ENCODE measurements at regions not wholly inside any gene's neighbourhood (a gene's known extent, or its start where the extent isn't known, plus 50 kb on each side); places are given as distances from the start of the nearest gene placed in this dataset.

GRCh38 chr2:23241121-23241520, 143.9 kb upstream of the KLHL29 start:
- H3K27me3 Mint-ChIP-seq (ENCODE audit: low read depth): no peaks in the 10 kb centered on the region
- ATAC-seq (replicated peaks in 1 of 2) (no peak), DNase-seq (no peak)
- no peaks in the 10 kb centered on the region for H3K36me3 Mint-ChIP-seq (ENCODE audit: insufficient read depth in 2 of 2)
- no peaks in the 10 kb centered on the region for H3K4me1 Mint-ChIP-seq (ENCODE audit: low read depth)
- no peak overlapping the region for H3K27ac Mint-ChIP-seq
- no peaks in the 10 kb centered on the region for H3K9me3 Mint-ChIP-seq
- H3K4me3 Mint-ChIP-seq: no peak overlapping the region

GRCh38 chr2:23241611-23242245, 143.3 kb upstream of the KLHL29 start:
- no peaks in the 10 kb centered on the region for H3K36me3 Mint-ChIP-seq (ENCODE audit: insufficient read depth in 2 of 2)
- no peaks in the 10 kb centered on the region for H3K4me1 Mint-ChIP-seq (ENCODE audit: low read depth)

GRCh38 chr2:23243073-23243659, 141.8 kb upstream of the KLHL29 start:
- H3K4me1 Mint-ChIP-seq (ENCODE audit: low read depth): no peaks in the 10 kb centered on the region
- no peaks in the 10 kb centered on the region for H3K9me3 Mint-ChIP-seq
- ATAC-seq (replicated peaks in 1 of 2): no peak
- no peak overlapping the region for H3K27ac Mint-ChIP-seq
- H3K36me3 Mint-ChIP-seq (ENCODE audit: insufficient read depth in 2 of 2): no peaks in the 10 kb centered on the region
- H3K27me3 Mint-ChIP-seq (ENCODE audit: low read depth): no peaks in the 10 kb centered on the region
- no peak for DNase-seq
- H3K4me3 Mint-ChIP-seq: no peak overlapping the region

More at GRCh38 chr2:23241611-23242245, 143.3 kb upstream of the KLHL29 start:
- Mint-ChIP-seq H3K4me3 (no peak overlapping the region), H3K9me3 (no peaks in the 10 kb centered on the region), H3K27ac (no peak overlapping the region), H3K27me3 (ENCODE audit: low read depth) (no peaks in the 10 kb centered on the region)
- ATAC-seq (replicated peaks in 1 of 2) (no peak), DNase-seq (no peak)

- Mint-ChIP-seq H3K9me3 (no peaks in the 10 kb centered on the region), H3K4me1 (ENCODE audit: low read depth) (no peaks in the 10 kb centered on the region), H3K36me3 (ENCODE audit: insufficient read depth in 2 of 2) (no peaks in the 10 kb centered on the region), H3K27me3 (ENCODE audit: low read depth) (peaks cover 2% of the 10 kb centered on the region), H3K4me3 (no peak overlapping the region), H3K27ac (no peak overlapping the region)
- no peak for DNase-seq
- ATAC-seq (replicated peaks in 1 of 2): no peak
Measured at GRCh38 chr2:23244617-23245016, 140.4 kb upstream of the KLHL29 start.

- Mint-ChIP-seq H3K9me3 (no peaks in the 10 kb centered on the region), H3K4me3 (no peak overlapping the region), H3K4me1 (ENCODE audit: low read depth) (no peaks in the 10 kb centered on the region), H3K36me3 (ENCODE audit: insufficient read depth in 2 of 2) (no peaks in the 10 kb centered on the region), H3K27ac (no peak overlapping the region), H3K27me3 (ENCODE audit: low read depth) (peaks cover 11% of the 10 kb centered on the region)
- no peak for DNase-seq
- ATAC-seq (replicated peaks in 1 of 2): no peak
Measured at GRCh38 chr2:23246992-23247683, 137.8 kb upstream of the KLHL29 start.

GRCh38 chr2:23248667-23249066, 136.3 kb upstream of the KLHL29 start:
- no peaks in the 10 kb centered on the region for H3K9me3 Mint-ChIP-seq
- ATAC-seq (replicated peaks in 1 of 2) (no peak), DNase-seq (no peak)
- H3K4me1 Mint-ChIP-seq (ENCODE audit: low read depth): no peaks in the 10 kb centered on the region
- no peak overlapping the region for H3K4me3 Mint-ChIP-seq
- H3K36me3 Mint-ChIP-seq (ENCODE audit: insufficient read depth in 2 of 2): no peaks in the 10 kb centered on the region
- peaks cover 11% of the 10 kb centered on the region for H3K27me3 Mint-ChIP-seq (ENCODE audit: low read depth)
- no peak overlapping the region for H3K27ac Mint-ChIP-seq

- H3K27me3 Mint-ChIP-seq (ENCODE audit: low read depth): peaks cover 11% of the 10 kb centered on the region
- H3K4me3 Mint-ChIP-seq: no peak overlapping the region
- H3K36me3 Mint-ChIP-seq (ENCODE audit: insufficient read depth in 2 of 2): no peaks in the 10 kb centered on the region
- ATAC-seq (replicated peaks in 1 of 2) (no peak), DNase-seq (no peak)
- no peak overlapping the region for H3K27ac Mint-ChIP-seq
- H3K4me1 Mint-ChIP-seq (ENCODE audit: low read depth): no peaks in the 10 kb centered on the region
- no peaks in the 10 kb centered on the region for H3K9me3 Mint-ChIP-seq
Measured at GRCh38 chr2:23249348-23249747, 135.6 kb upstream of the KLHL29 start.

GRCh38 chr2:23250371-23250770, 134.6 kb upstream of the KLHL29 start:
- H3K9me3 Mint-ChIP-seq: no peaks in the 10 kb centered on the region
- H3K4me3 Mint-ChIP-seq: no peak overlapping the region
- no peak for DNase-seq
- ATAC-seq (replicated peaks in 1 of 2): no peak
- no peaks in the 10 kb centered on the region for H3K36me3 Mint-ChIP-seq (ENCODE audit: insufficient read depth in 2 of 2)
- H3K4me1 Mint-ChIP-seq (ENCODE audit: low read depth): no peaks in the 10 kb centered on the region
- peaks cover 11% of the 10 kb centered on the region for H3K27me3 Mint-ChIP-seq (ENCODE audit: low read depth)
- H3K27ac Mint-ChIP-seq: no peak overlapping the region

GRCh38 chr2:23256643-23257042, 128.3 kb upstream of the KLHL29 start:
- peaks cover 6% of the 10 kb centered on the region for H3K27me3 Mint-ChIP-seq (ENCODE audit: low read depth)
- no peak for DNase-seq
- no peaks in the 10 kb centered on the region for H3K4me1 Mint-ChIP-seq (ENCODE audit: low read depth)
- no peak overlapping the region for H3K27ac Mint-ChIP-seq
- no peak for ATAC-seq (replicated peaks in 1 of 2)
- H3K9me3 Mint-ChIP-seq: no peaks in the 10 kb centered on the region
- no peak overlapping the region for H3K4me3 Mint-ChIP-seq
- no peaks in the 10 kb centered on the region for H3K36me3 Mint-ChIP-seq (ENCODE audit: insufficient read depth in 2 of 2)

GRCh38 chr2:23260621-23261020, 124.4 kb upstream of the KLHL29 start:
- ATAC-seq (replicated peaks in 1 of 2): no peak
- Mint-ChIP-seq H3K27me3 (ENCODE audit: low read depth) (peaks cover 6% of the 10 kb centered on the region), H3K4me1 (ENCODE audit: low read depth) (no peaks in the 10 kb centered on the region), H3K36me3 (ENCODE audit: insufficient read depth in 2 of 2) (no peaks in the 10 kb centered on the region), H3K4me3 (no peak overlapping the region), H3K27ac (no peak overlapping the region), H3K9me3 (no peaks in the 10 kb centered on the region)
- DNase-seq: no peak

- DNase-seq (no peak), ATAC-seq (replicated peaks in 1 of 2) (no peak)
- no peaks in the 10 kb centered on the region for H3K36me3 Mint-ChIP-seq (ENCODE audit: insufficient read depth in 2 of 2)
- no peak overlapping the region for H3K4me3 Mint-ChIP-seq
- H3K4me1 Mint-ChIP-seq (ENCODE audit: low read depth): no peaks in the 10 kb centered on the region
- peaks cover 8% of the 10 kb centered on the region for H3K27me3 Mint-ChIP-seq (ENCODE audit: low read depth)
- H3K9me3 Mint-ChIP-seq: no peaks in the 10 kb centered on the region
- H3K27ac Mint-ChIP-seq: no peak overlapping the region
Measured at GRCh38 chr2:23268467-23269263, 116.3 kb upstream of the KLHL29 start.

- H3K27ac Mint-ChIP-seq: no peak overlapping the region
- ATAC-seq (replicated peaks in 1 of 2): no peak
- no peaks in the 10 kb centered on the region for H3K9me3 Mint-ChIP-seq
- H3K4me3 Mint-ChIP-seq: no peak overlapping the region
- no peak for DNase-seq
- H3K27me3 Mint-ChIP-seq (ENCODE audit: low read depth): peaks cover 8% of the 10 kb centered on the region
- no peaks in the 10 kb centered on the region for H3K4me1 Mint-ChIP-seq (ENCODE audit: low read depth)
- no peaks in the 10 kb centered on the region for H3K36me3 Mint-ChIP-seq (ENCODE audit: insufficient read depth in 2 of 2)
Measured at GRCh38 chr2:23269747-23270146, 115.2 kb upstream of the KLHL29 start.

- Mint-ChIP-seq H3K4me1 (ENCODE audit: low read depth) (no peaks in the 10 kb centered on the region), H3K27ac (no peak overlapping the region), H3K9me3 (no peaks in the 10 kb centered on the region), H3K27me3 (ENCODE audit: low read depth) (peaks cover 8% of the 10 kb centered on the region), H3K4me3 (no peak overlapping the region), H3K36me3 (ENCODE audit: insufficient read depth in 2 of 2) (no peaks in the 10 kb centered on the region)
- DNase-seq (no peak), ATAC-seq (replicated peaks in 1 of 2) (no peak)
Measured at GRCh38 chr2:23270810-23271209, 114.2 kb upstream of the KLHL29 start.

Measured in activated T-cell treated with anti-CD3 and anti-CD28 coated beads, Interleukin-2, amount 50 U/mL, for 72 hours (primary cell).